Left colon (tissue), 2 donors: ENCODE measurements at regions not wholly inside any gene's neighbourhood (a gene's known extent, or its start where the extent isn't known, plus 50 kb on each side); places are given as distances from the start of the nearest gene placed in this dataset.

Source experiments
- ATAC-seq: fragments of 200-7000 bp; cut with Tn5 transposase; one replicate; pipeline ENCODE4 v1.9.1; 2020; ENCODE audit warnings: mild to moderate bottlenecking, moderate library complexity
- DNase-seq, 2 donors: peaks; one replicate each; pipeline ENCODE4 v3.0.0-alpha.2; 2020
- intact Hi-C, 2 donors: fragments of 100-400 bp; cut with DNase I in 1 of 2; cut with micrococcal nuclease in 1 of 2; formaldehyde crosslinking; loops; one replicate each; pipeline versions ENCODE4 v1.11.2 to v1.14.0; 2022; cut with DNase I, micrococcal nuclease
- donor health status: DM: no; HTN: no; CAD: no.
- donor health status: DM: yes; HTN: yes; CAD: no.

DNA sequence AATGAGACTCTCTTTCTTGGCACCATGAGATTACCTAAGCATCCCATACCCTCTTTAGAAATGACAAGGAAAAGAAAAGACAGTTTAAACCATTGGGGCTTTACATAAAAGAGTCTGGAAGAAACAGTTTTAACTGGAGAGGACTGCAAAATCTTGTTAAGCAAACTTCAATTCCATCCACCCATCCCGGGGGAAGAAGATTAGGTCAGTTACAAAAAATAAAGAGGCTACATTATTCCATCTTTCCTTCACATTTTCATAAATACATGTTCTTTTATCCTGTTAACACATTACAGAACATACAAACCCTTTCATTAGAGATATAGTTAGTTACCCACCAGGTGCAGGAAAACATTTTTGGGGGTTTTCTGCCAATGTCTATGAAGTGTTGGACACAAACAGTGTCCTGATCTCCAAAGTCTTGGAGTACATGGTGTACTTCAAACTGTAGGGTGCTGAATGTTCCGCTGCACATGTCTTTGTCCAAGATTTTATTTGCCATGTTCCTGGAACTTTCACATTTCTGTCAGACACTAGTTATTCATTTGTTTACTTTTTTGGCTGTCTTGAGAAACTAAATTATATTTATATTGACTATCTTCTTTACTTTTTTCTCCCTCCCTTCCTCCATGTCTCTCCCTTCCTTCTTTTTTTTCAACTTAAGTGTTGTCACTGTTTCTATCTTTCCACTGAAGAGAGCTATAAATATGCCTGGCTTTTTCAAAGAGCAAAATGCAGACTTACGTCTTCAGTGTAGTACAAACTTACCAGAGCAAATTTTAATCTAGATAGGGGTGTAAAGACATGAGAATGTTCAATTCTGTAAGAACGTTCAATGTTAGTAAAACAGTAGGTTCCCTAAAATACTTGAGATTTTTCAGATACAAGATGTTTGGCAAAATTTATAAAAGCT lies 410.9 kb upstream of the PRR16 start:
- DNase-seq, result no peak
- intact Hi-C loops, result no loop called here
- no peak for ATAC-seq

DNA sequence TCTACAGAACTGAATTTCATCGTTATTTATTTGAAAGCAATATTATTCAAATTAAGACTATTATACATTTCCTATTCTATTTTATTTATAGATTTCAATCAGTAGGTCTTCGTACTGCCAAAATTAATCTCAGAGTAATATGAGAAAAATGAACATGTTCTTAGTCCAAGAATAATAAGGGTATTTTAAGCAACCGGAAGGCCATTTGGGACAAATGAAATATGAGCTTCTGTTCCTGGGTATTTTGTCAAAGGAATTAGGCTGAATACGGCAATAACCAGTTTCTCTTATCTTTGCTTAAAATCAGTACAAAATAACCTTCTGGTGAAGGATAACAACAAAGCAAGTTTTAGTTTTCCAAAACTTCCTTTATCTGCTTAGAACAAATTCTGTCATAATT lies 410.3 kb upstream of the PRR16 start:
- intact Hi-C loops, result no loop called here

DNA sequence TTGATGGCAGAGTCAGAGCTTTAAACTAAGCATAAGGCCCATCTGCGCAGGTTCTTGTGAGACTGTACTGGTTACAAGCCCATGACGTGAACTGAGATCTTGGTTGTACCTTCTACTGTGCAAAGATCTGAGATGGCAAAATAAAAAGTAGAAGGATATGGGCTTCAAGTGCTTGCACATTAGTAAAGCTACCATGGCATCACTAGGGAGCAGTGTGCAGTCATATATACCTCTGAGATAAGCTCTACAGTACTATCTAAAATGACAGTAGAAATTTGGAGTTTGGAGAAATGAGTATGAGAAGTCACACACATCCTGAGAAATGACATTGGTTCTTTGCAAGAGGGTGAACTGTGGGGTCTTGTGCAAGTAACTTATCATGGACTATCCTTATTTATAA lies 408.2 kb upstream of the PRR16 start:
- DNase-seq, result no peak
- intact Hi-C loops, result no loop called here
- ATAC-seq, result no peak

More for the DNA sequence above, 410.3 kb upstream of the PRR16 start:
- ATAC-seq (no peak), DNase-seq (no peak)

DNA sequence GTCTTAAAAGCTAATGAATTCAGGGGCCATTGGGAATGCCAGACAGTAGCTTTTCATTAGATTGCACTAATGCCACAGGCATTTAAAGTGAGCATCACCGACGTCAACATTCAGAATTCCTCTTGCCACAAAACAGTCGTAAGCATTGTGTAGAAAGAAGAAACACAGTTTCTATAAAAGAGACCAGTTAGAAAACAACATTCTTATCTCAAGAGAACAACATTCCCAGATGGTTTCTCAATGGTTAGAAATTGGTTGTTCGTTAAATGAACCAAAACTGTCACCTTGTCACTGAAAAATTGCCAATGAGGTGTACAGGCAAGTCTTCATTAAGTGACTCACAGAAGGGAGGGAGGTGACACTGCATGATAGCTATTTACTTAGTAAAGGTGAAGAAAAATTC lies 401.6 kb upstream of the PRR16 start:
- intact Hi-C loops, result no loop called here
- DNase-seq (no peak), ATAC-seq (no peak)

DNA sequence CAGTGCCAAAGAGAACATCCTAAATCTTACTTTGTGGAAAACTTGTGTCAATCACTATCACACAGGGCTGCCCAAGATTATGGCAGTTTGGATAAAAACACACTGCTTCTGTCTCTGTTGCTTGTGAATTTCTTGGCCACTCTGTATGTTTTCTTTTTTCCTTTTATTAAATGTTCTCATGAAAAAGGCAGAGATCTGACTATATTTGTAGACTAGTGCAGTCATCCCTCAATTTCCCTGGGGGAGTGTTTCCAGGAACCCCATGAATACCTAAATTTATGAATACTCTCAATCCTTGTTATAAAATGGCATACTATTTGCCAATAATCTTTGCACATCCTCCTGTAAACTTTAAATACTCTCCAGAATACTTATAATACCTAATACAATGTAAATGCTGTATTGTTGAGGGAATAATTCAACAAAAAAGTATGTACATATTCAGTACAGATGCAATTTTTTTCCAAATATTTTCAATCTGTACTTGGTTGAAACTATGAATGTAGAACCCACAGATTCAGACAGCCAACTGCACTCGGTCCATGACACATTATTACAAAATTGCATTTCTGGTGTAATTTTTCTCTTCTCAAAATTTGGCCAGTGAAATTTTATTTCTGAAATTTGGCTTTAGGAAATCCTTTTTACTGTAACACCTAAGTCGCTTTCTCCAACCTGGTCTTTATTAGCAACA lies 391.9 kb upstream of the PRR16 start:
- intact Hi-C loops, result no loop called here
- DNase-seq (no peak), ATAC-seq (no peak)

DNA sequence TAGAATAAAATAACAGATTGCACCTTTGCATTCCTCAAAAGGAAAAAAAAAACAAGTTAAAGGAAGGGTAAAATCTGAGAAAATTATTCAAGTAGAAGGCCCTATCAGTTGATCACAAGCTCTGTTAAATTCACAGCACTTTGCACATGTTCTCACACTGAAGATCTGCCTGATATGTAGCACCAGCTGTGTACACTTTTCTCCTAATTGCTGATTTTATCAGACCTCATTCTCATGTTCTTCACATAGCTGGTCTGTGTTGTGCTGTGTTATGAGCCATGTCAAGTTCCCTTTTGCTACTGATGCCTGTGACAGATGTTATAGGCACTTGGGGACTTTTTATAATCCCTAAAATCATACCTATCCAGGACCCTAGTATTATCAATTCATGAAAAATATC lies 390.4 kb upstream of the PRR16 start:
- intact Hi-C loops, result no loop called here
- ATAC-seq (no peak), DNase-seq (no peak)

DNA sequence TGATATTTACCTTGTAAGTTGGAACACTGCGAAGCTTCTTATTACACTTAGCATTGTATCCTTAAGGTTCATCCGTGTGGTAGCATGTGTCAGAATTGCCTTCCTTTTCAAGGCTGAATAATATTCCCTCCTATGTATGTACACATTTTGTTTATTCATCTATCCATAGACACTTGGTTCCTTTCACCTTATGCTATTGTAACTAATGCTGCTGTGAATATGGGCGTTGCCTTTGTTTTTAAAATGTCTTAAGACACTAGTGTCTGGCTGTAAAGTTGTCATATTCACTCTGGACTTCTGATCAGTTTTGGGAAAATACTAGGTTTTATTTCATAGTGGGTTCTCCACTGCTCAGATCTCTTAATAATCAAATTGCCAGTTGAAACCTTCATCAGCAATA lies 383.3 kb upstream of the PRR16 start:
- DNase-seq, result no peak
- ATAC-seq, result no peak
- intact Hi-C loops, result no loop called here

DNA sequence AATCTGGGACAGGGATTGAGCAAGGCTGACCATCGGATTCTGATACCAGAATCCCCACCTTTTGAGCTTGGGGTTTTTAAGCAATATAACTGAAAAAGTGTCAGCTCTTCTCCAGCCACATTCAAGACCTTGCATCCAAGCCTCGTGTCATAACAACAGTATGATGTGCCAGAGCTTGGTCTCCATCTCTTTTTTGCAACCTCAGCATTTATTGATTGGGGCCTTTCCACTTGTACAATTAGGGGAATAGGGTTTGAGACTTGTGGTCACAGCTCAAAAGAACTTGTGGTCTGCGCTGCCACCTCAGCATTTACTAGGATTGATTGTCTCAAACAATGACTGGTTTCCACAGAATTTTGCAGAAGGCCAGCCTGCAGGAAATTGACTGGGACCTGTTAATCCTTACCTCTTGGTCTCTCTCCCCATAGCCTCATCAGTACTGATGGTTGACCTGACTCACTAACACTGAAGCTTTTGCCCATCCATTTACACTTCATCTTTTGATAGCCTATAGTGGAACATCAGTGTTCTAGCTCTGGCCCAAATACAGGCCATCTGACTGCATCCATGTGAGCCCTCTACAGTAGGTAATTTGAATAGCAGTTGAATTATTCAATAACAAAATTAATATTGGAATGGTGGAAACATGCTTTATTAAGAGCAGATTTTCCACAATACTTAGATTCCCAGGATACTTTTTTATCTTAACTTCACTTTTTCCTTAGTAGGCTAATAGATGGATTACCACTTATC lies 381.6 kb upstream of the PRR16 start:
- no peak for ATAC-seq
- intact Hi-C loops, result no loop called here

DNA sequence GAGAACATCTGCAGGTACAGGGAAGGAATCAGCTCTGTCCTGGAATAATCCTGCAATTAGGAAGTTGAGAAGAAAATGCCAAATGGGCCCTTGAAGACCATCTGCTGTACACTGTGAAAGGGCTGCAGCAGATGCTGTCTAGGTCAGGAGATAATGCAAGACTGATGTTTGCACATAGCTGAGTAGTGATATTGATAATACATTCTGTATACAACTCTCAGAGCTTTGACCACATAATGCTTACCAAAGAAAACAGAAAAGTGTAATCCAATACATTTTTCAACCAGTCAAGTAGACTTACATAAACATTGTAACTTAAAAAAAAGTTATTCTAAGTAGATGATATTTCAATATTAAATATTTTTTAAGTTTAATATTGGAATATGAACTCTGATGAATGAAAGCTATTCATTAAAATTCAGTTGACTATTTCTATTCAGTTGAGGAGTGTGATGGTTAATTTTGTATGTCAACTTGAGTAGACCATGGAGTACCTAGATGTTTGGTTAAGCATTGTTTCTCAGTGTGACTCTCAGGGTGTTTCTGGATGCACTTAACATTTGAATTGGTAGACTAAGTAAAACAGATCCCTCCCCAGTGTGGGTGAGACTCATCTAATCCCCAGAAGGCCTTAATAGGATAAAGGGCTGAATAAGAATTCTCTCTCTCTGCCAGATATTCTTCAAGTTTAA lies 380.1 kb upstream of the PRR16 start:
- intact Hi-C loops, result no loop called here
- no peak for DNase-seq
- ATAC-seq, result no peak

More for the DNA sequence above, 381.6 kb upstream of the PRR16 start:
- no peak for DNase-seq

DNA sequence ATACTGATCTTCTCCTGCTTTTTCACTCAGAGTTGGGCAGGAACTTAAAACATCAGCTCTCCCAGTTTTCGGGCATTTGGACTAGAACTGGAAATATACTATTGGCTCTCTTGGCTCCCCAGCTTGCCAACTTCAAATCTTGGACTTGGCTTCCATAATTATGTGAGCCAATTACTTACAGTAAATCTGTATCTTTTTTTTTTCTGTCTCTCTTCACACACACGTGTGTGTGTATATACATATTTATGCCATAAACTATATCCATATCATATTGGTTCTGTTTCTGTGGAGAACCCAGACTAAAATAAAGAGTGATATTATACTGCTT lies 379.6 kb upstream of the PRR16 start:
- no peak for DNase-seq
- intact Hi-C loops, result no loop called here

DNA sequence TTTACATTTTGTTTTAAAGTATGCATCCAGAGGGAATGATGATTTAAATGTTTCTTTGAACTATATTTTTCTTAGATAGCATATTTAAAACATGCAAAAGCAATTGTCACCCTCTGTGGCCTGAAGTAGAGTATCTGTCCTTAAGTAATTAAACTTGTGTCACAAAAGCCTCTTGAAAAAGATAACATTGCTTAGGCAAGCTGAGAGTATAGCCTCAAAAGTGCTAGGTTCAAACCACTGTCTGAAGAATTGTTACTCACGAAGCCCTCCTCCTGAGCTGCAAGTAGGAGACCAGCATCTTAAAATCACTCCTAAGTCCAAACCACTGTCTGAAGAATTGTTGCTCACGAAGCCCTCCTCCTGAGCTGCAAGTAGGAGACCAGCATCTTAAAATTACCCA lies 378.0 kb upstream of the PRR16 start:
- no peak for ATAC-seq
- no peak for DNase-seq
- intact Hi-C loops, result no loop called here

More for the DNA sequence above, 379.6 kb upstream of the PRR16 start:
- ATAC-seq, result no peak

DNA sequence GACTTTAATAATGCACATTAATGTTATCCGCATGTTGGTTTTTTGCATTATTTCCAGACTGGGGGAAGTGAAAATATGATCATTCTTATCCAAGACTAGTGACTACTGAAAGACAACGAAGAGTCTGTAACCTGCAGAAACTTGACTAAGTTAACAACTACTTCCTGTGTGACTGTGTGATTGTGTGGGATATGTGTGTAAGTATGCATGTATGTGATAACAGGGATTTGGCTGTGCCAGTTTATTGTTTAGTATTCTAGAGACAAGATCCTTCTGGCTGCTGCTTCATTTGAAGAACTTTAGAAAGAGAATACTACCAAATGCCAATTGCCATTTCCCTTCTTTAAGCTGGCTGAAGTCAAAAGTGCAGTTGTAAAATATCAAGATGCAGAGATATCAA lies 375.7 kb upstream of the PRR16 start:
- DNase-seq (no peak), ATAC-seq (no peak)
- intact Hi-C loops, result no loop called here

DNA sequence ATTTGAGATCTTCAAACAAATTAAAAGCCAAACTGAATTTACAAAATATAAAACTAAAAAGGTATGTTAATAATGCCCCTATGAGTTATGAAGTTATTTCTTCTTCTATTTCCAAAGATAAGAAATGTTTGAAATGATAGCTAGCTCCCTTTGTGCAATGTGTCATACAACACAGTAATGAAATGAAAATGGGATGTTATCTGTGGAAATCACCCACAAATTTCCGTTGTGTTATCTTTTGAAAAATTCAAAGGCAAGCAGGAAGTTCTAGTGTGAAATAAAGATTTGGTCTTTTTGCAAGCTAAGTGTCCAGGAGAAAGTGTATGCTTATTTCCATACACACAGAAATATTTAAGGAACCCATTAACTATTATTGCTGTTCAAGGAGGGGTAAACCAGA lies 375.3 kb upstream of the PRR16 start:
- ATAC-seq, result no peak
- intact Hi-C loops, result no loop called here
- DNase-seq, result no peak

DNA sequence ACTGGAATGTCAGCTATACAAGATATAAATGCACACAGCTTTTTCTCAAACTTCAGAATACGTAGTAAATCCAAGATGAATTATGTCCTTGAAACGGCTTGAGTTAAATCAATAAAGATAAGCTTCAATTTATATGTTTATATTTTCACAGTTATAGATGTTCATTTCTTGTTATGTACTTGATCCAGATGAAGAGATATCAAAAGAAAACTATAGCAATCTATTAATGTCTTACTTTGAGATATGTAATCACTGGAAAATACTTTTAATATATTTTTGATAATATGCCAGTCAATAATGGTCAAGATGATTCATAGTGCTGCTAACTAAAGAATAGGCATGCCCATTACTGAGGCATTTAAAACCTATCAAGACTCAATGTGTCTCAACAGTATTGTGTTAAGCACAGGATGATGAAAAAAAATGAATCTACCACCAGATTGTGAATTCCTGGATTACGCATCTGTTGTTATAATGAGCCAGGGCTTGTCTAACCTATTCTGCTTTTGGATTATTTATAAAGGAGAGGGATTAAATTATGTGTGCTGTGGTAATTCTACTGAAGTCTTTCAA lies 372.6 kb upstream of the PRR16 start:
- ATAC-seq, result no peak
- no peak for DNase-seq
- intact Hi-C loops, result no loop called here

DNA sequence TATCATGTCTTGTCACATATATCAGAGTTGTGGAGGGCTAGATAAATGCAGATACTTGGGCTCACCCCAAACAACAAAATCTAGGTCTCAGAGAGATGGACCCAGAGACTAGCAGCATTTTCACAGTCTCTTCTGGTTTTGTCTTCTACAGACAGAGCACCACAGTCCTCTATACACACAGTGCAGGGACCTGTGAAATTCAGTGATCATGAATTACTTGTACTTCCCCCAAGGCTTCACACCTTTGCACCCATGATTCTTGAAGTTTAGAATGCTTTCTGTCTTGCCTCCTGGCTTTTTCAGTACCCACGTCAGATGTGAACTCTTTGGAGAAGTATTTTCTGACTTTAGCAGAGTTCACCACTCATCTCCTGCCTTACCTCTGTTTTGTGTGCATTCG lies 371.5 kb upstream of the PRR16 start:
- DNase-seq, result no peak
- ATAC-seq, result no peak
- intact Hi-C loops, result no loop called here

DNA sequence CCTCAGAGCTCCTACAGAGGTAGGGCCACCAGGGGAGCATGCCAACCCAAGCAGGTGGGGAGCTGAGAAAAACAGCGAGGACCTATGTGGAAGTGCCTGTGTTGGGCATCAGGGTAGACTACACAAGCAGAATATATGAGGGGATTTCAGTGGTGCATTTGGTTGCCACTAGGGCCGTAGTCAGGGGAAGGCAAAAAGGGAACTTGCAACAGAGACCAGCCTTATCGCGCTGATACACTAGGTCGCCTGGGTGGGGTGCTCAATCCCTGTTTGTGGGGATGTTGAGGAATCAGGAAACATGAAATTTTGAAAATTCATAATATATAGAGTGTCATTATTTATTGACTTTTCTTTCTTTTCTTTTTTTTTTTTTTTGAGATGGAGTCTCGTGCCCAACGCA lies 370.9 kb upstream of the PRR16 start:
- ATAC-seq, result no peak
- intact Hi-C loops, result no loop called here
- no peak for DNase-seq

DNA sequence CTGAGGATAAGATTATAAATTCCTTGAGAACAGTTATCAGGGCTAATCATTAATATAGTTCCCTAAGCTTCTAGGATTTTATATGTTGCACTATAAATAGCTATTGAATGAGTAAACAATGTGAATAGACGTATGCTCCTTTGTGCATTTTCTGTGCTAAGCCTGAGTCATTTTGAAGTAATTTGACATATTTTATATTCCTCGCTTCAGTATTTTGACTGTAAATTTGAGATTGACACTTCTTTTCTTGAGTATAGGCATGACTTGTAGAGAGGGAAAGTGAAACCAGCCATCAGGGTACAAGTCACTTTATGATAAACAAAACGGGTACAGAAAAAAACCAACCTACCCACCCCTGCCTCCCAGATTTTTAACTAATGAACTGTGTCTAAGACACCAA lies 367.7 kb upstream of the PRR16 start:
- intact Hi-C loops, result no loop called here
- DNase-seq, result no peak
- ATAC-seq, result no peak

DNA sequence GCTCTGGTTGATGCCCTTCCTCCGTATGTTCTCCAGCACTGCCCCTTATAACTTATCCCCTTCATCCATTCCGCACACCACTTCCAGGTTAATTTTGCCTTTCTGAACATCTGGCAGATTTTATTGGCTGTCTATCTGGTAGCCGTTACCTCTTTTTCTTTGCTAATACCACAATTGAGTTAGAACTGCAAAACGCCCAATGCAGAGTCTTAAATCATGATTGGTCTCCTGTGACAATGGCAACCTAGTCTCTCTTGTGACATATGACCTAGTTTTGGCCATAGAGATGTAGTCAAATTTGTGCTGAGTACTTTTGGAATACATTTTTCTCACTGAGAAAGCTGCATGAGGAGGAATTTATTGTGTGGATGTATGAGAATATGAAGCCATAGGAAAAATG lies 365.7 kb upstream of the PRR16 start:
- ATAC-seq (no peak), DNase-seq (no peak)
- intact Hi-C loops, result no loop called here

DNA sequence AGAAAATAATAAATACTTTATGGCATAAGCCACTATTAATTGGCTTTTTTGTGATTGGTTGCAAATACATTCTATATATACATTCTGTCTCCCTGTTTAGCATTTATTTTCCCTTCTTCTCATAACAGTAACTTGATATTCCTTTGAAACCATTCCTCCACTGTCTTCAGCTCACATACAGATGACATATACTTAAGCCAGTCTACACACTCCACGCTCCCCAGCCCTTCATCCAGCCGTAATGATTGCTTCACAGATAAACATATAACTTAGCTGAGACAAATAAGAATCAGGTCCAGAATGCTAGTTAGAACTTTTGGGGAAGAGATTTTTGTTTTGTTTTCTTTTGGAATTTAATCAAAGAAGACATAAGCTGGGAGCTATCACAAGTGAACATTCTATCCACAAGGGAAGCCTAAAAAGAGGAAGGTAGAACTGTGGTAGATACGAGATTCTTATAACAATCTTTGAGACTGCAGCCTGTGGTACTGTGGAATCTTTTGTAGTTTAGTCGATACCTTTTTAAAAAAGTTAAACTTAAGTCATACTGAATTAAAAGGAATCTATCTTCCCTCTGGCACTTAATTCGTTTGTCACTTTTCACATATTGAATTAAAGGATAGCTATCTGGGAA lies 365.1 kb upstream of the PRR16 start:
- ATAC-seq, result no peak
- DNase-seq, result no peak
- intact Hi-C loops, result no loop called here
